HG03095 (cell line): ENCODE measurements at regions not wholly inside any gene's neighbourhood (a gene's known extent, or its start where the extent isn't known, plus 50 kb on each side); places are given as distances from the start of the nearest gene placed in this dataset.

Experiments used
- ATAC-seq: cut with Tn5 transposase; IDR thresholded peaks from one replicate; pipeline ENCODE4 v1.9.1; 2021; ENCODE audit warnings: moderate library complexity; ENCODE audit not compliant: unreplicated experiment

- ATAC-seq, result no peak
Observed at GRCh38 chr3:66133050-66133757, 87.6 kb upstream of the SLC25A26 start.

DNA sequence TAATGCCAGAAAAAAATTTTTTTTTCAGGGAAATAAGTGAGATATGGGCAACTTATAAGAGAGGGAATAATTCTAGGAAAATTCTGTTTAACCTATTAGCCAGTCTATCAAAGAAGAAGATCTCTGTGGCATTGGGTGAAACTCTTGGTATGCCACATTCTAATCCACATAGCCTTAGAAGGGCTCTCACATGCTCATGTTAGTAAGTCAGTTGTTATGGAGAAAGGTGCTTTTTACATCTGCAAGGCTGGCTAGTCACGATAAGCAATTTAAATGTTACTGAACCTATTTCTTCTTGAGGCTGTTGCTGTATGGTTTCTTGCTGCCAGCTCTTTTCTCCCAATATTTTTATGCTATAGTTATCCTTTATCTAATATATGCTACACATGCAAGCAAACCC is 89.9 kb upstream of the MAGI1 start:
- ATAC-seq, result no peak

DNA sequence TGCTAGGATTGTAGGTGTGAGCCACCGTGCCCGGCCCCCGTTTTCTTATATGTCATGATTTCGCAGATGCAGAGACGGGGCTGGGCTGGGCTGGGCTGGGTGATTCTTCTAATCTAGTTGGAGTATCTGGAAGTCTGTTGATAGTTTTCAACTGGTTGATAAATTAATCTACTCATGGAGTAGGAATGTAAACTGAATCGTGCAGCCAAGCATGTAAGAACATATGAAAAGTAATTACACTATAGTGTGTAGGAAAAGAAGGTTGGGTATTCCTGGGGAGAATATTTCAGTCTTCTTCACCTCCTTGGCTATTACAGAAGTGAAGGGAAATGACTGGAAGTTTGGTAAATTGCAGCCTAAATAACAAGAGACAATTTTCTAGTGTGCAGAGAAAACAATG is 82.6 kb upstream of the MAGI1 start:
- no peak for ATAC-seq

GRCh38 chr3:66115858-66116654 is 77.3 kb upstream of the MAGI1 start:
- no peak for ATAC-seq

DNA sequence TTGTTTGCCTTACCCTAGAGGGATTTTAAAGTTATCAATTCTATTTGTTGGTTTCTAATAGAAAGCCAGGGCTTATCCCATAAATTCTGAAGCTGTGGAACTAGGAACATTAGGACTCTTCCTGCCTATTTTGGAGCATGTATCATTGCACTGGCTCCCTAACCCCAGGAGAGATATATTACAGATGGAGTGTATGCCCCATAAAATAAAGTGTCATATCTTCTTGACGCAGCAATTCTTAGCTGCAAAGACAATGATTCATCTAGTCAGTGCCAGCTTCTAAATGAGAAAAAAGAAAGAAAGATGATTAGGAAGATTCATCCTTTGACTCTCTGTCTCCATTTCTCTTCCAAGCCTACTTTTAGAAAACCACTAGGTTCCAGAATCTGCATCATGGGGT is 74.8 kb upstream of the MAGI1 start:
- ATAC-seq, result no peak

GRCh38 chr3:66110840-66111239 is 72.1 kb upstream of the MAGI1 start:
- no peak for ATAC-seq

DNA sequence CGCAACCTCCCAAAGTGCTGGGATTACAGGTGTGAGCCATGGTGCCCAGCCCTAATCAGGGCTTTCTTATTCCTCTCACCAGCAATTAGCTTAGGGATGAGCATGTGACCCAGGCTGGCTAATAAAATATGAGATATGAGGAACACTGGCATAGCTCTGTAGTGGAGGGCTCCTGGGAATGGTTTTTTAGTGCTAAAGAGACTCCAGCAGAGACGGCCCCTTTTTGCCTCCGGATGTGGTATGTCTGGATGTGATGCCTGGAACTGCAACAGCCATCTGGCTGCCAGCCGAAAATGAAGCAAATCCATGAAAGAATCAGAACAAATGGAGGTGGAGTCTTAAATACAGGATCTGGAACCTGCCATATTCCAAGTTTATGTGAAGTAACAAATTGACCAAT is 69.1 kb upstream of the MAGI1 start:
- no peak for ATAC-seq

DNA sequence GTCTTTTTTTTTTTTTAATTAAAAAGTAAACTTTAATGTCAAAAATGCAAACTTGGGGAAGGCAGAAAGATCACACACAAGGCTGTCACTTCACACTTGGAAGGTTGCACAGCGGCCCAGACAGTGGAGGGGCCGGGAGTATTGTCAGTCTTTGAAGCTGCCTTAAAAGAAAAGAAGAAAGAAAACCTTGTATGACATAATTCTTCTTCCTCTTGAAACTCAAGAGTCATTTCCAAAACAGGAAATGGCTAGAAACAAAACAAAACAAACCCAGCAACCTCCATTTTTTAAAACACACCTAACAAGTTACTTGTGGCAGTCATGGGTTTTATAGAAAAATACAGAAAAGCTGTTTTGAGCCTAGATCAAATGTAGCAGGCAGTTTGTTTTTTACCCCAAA is 68.1 kb upstream of the MAGI1 start:
- ATAC-seq, result peak; percentile 80

- ATAC-seq, result no peak
Observed at GRCh38 chr3:66104535-66104934, 65.8 kb upstream of the MAGI1 start.

- no peak for ATAC-seq
Observed at GRCh38 chr3:66103729-66104128, 65.0 kb upstream of the MAGI1 start.

DNA sequence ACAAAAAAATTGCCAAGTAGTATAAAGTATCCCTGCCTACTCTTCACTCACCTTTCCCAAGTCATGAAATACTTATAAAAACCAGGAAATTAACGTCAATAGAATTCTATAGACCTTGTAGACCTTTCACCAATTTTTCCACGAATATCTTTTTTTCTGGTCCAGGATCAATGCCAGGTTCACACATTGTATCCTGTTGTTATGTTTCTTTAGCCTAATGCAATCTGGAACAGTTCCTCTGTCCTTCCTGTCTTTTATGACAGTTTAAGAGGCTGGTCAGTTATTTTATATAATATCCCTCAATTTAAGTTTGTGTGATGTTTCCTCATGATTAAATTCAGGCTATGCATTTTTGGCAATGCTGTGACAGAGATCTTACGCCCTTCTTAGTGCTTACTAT is 63.2 kb upstream of the MAGI1 start:
- no peak for ATAC-seq

- no peak for ATAC-seq
Observed at GRCh38 chr3:66099541-66100065, 60.9 kb upstream of the MAGI1 start.

GRCh38 chr3:66098436-66098835 is 59.7 kb upstream of the MAGI1 start:
- ATAC-seq, result no peak

- no peak for ATAC-seq
Observed at GRCh38 chr3:66097647-66098046, 58.9 kb upstream of the MAGI1 start.

- no peak for ATAC-seq
Observed at GRCh38 chr3:66095295-66096001, 56.7 kb upstream of the MAGI1 start.

DNA sequence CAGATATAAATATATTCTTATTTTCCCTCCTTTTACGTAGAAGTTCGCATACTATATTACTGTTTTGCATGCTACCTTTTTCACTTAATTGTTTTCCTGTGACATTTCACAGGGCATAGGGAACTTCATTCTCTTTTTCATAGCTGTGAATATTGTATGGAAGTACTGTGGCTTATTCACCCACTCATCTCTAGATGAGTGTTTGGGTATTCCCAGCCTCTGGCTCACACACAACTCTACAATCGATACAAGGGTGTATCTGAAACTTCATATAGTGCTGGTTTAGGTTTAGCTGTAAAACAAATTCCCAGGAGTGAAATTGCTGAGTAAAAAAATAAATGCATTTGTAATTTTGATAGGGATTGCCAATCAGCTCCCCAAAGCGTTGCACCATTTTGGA is 55.3 kb upstream of the MAGI1 start:
- no peak for ATAC-seq

- no peak for ATAC-seq
Observed at GRCh38 chr3:66092175-66092995, 53.7 kb upstream of the MAGI1 start.
